HG03460 (cell line): ENCODE measurements at regions not wholly inside any gene's neighbourhood (a gene's known extent, or its start where the extent isn't known, plus 50 kb on each side); places are given as distances from the start of the nearest gene placed in this dataset.
"Not testable (repeated sequence)": the region's sequence is repeated elsewhere in the genome, so short reads cannot be mapped to it uniquely, and the experiment has no call there.

Experiments
- ATAC-seq: cut with Tn5 transposase; IDR thresholded peaks from one replicate; pipeline ENCODE4 v1.9.1; 2021; ENCODE audit not compliant: unreplicated experiment

GRCh38 chr3:76315906-76316305, 530.6 kb upstream of the ZNF717 start:
- not testable (repeated sequence) for ATAC-seq

DNA sequence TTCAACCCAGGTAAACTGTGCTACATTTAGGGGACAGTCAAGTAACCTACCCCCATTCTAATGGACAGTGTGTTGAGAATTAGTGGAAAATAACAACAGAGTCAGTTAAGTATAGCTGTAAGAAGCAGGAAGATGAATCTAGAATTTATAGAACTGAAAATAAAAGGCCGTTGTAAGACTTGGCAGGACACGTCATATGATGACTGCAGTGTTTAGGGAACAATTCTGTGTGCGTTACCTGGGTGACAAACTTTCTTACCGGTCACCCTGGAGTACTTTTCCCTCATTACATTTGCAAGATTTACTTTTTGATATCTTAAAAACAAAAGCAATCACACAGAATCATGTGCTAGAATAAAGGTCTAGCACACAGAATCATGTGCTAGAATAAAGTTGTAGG, 536.3 kb upstream of the ZNF717 start:
- no peak for ATAC-seq

DNA sequence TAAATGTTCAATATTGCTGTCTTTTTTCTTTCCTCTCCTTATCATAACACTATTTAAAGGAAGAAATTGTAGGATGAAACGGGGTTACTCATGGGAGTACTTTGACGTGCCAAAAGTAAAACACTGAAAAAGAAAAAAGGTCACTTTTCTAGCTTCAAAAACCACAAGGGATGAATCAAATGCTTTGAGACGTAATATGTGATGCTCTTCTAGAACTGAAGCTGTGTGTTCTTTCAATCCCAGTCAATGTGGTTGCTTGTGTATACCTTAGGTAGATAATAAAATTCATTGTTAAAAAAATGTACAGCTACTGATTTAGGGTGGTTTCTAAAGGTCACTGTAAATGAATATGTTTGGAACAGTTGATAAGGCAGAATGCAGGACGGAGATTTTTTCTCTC, 538.8 kb upstream of the ZNF717 start:
- ATAC-seq: no peak

DNA sequence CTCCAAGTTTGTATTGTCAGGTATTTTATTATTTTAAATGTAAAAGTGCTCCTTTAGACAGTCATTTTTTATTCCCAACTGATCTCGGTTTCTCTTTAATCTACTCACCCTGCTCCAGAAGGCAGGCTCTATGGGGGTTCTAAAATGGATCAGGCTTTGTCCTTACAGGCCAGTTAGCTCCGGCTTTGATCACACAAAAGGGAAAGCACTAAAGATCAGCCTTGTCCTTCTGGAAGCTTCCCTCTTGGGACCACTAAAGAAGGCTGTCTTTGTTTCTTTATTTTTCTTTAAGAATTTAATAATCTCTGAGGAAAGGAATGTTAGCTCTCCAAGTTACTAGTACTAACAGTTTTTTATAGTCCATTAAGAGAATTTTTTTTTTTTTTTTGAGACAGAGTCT, 560.5 kb upstream of the ZNF717 start:
- ATAC-seq: no peak

- no peak for ATAC-seq
Observed at GRCh38 chr3:76346690-76347089, 561.3 kb upstream of the ZNF717 start.

DNA sequence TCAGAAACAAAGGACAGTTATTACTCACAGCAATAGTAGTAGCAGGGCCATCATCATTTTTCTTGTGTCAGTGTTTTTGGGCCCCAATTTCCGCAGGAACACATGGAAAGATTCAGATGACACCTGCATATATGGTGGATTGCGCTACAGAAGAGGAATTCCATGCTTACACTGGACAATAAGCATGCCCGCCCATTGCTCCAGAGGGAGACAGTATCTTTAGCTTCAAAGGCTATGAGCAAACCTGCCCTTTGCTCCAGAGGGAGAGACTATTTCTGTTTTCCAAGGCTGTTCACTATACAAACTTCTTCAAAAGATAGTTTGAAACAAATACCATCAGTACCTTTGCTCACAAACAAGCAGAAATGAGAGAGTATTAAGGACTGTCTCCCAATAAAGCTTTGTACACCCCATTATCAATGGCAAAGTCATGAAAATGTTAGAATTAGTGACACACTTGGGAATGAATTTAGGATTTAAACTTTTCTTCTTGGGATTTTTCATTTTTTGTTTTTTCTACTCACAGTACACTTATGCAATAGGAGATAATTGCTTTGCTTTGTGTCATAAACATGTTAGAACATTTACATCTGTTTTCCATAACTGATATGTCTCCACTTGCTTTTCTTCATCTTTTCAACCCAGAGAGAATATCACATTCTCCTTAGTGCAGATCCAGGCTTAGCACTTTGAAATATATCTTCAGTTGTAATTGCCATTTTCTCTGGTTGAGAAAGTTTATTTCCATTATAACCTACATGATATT, 564.5 kb upstream of the ZNF717 start:
- ATAC-seq: no peak

- ATAC-seq: no peak
Observed at GRCh38 chr3:76352051-76352450, 566.7 kb upstream of the ZNF717 start.

GRCh38 chr3:76352511-76353284, 567.3 kb upstream of the ZNF717 start:
- ATAC-seq: no peak

GRCh38 chr3:76353683-76354082, 568.3 kb upstream of the ZNF717 start:
- no peak for ATAC-seq

GRCh38 chr3:76361010-76361409, 575.7 kb upstream of the ZNF717 start:
- ATAC-seq: no peak

GRCh38 chr3:76362643-76363042, 577.3 kb upstream of the ZNF717 start:
- ATAC-seq: no peak

DNA sequence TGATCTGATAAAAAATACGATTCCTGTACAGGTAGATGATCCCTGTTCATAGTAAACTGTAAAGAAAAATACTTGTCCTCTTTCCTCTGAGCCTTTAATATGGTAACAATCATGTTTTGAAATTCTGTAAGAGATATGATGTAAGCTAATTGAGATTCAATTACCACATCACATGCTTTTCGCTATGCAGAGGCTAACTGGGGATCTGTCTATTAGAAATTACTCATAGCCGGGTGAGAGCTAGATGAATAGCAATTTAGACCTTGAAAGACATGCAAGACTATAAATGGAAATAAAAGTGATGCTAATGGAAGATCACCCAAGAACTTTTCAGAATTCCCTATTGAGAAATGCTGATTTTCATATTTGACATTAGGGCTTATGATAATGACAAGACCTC, 579.9 kb upstream of the ZNF717 start:
- no peak for ATAC-seq

GRCh38 chr3:76367281-76367680, 581.9 kb upstream of the ZNF717 start:
- no peak for ATAC-seq

GRCh38 chr3:76369170-76369569, 583.8 kb upstream of the ZNF717 start:
- no peak for ATAC-seq

DNA sequence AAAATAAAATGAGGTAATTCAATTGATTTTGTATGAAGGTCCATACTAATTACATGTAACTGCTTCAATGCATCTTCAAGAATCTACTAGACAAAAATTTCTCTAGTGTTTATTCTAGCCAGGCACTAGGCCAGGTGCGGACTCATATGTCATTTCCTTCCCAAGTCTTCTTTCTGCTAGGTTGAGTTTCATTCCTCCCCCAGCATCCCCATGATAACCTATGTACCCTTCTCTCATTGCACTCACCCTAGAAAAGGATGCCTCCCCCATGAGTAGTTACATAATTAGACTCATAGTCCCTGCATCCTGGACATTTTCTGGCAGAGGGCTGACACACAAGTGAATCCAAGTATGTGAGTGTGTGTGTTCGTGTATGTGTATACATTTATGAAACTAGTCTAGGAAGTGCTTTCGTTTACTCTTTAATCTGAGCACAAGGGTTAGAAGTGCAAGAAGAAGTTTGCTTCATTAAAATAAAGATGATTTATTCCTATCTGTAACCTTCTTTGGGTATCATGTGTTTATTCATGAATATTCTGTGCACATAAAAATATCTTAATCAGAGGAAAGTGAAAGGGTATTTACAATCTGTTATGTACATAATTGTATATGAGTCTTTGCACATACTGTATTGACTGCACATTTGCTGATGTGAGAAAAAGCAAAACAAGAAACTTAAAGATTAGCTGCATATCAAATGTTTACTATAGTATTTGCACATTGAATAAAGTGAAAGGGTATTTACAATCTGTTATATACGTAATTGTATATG, 585.6 kb upstream of the ZNF717 start:
- no peak for ATAC-seq

GRCh38 chr3:76372497-76372896, 587.1 kb upstream of the ZNF717 start:
- ATAC-seq: no peak

DNA sequence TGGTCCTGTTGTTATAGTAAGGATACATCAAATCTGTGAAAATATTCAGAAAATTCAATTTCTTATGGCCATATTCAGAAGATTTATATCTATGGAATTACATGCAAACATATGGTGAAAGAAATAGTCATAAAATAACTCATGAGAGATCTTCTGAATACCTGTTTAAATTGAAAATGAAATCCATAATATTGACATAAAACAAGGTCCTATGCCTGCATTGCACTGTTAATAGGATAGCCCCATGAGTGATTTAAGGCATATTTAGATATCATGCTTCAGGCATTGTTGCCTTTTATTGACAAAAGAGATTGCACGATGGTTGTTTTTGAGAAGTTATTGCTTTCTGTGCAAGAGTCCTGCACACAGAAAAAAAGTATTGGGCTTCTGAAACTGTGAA, 591.7 kb upstream of the ZNF717 start:
- no peak for ATAC-seq

- ATAC-seq: no peak
Observed at GRCh38 chr3:76378789-76379188, 593.4 kb upstream of the ZNF717 start.

- ATAC-seq: no peak
Observed at GRCh38 chr3:76383781-76384180, 598.4 kb upstream of the ZNF717 start.

GRCh38 chr3:76387000-76387399, 601.7 kb upstream of the ZNF717 start:
- no peak for ATAC-seq

- no peak for ATAC-seq
Observed at GRCh38 chr3:76400141-76400540, 614.8 kb upstream of the ZNF717 start.

GRCh38 chr3:76402926-76403325, 617.6 kb upstream of the ZNF717 start:
- no peak for ATAC-seq
